K562 (cell line): ENCODE measurements at regions not wholly inside any gene's neighbourhood (a gene's known extent, or its start where the extent isn't known, plus 50 kb on each side); places are given as distances from the start of the nearest gene placed in this dataset.
"Not testable (repeated sequence)": the region's sequence is repeated elsewhere in the genome, so short reads cannot be mapped to it uniquely, and the experiment has no call there.

ENCODE experiments used
- CEBPB ChIP-seq: fragments of 450-650 bp; IDR thresholded peaks from 2 replicates; pipeline ENCODE4 v1.6.1; 2016; ENCODE audit warnings: missing genetic modification characterization, missing compliant biosample characterization
- CSDE1 ChIP-seq, 2 experiments: fragments of 450-650 bp; IDR thresholded peaks; 2 replicates each; pipeline ENCODE4 v1.6.1; 2016; ENCODE audit warnings: mild to moderate bottlenecking in 1 of 2
- MNT ChIP-seq, 2 experiments: fragments of 450-650 bp; conservative IDR thresholded peaks; 2 replicates each; pipeline ENCODE4 v1.6.1; 2017; ENCODE audit warnings: mild to moderate bottlenecking in 2 of 2, moderate library complexity in 2 of 2
- TEAD4 ChIP-seq, 2 experiments: sonication (generic) in 1 of 2; formaldehyde crosslinking in 1 of 2; IDR thresholded peaks; 2 replicates each; pipeline versions ENCODE4 v1.6.1 to v1.8.0; 2012 to 2022; ENCODE audit warnings: borderline replicate concordance in 1 of 2, inconsistent platforms in 1 of 2, low read length in 1 of 2, mild to moderate bottlenecking in 1 of 2, missing genetic modification reagents in 1 of 2
- TF ChIP-seq, protein P1 (sequence below), 2 experiments: fragments of 200-800 bp in 1 of 2; sonication (Bioruptor generic) in 1 of 2; sonication (generic) in 1 of 2; formaldehyde crosslinking in 1 of 2; IDR thresholded peaks in 1 of 2; conservative IDR thresholded peaks in 1 of 2; 2 replicates each; pipeline versions ENCODE4 v1.5.0 to v1.6.1; 2016 to 2020; ENCODE audit warnings: missing compliant biosample characterization in 1 of 2, missing genetic modification characterization in 1 of 2, missing genetic modification reagents in 1 of 2
- TF ChIP-seq, protein P2 (sequence below), 2 experiments: IDR thresholded peaks in 1 of 2; conservative IDR thresholded peaks in 1 of 2; 2 replicates each; pipeline ENCODE4 v1.6.1; 2016; ENCODE audit warnings: low read depth in 2 of 2, mild to moderate bottlenecking in 1 of 2, missing compliant biosample characterization in 1 of 2, missing genetic modification characterization in 1 of 2, moderate library complexity in 1 of 2

DNA sequence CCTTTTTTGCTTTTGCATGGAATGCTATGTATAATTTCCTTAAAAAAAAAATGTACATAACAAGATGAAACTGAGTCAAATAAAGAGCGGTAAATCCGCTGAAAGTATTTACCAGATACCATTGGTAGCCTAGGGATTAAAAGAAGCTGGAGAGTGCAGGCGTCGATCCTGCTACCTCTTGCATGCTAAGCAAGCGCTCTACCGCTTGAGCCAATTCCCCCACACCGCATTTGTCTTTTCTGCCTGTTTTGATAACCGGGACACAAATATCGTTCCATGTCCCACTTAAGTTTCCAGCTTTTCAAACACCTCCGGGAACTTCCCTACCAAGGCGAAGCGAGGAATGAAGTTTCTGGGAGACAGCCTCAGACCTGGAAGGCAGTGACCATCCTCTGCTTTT, 113.9 kb upstream of the ZNF322 start:
- TF ChIP-seq CSDE1 (IDR thresholded peaks at IDR 0.05); CEBPB (tag); MNT (conservative IDR thresholded peaks at IDR 0.05); TEAD4 (IDR thresholded peaks at IDR 0.05; ENCODE audit: low read length); TEAD4 (CRISPR knock-in tag; IDR thresholded peaks at IDR 0.05; ENCODE audit: borderline replicate concordance): not testable (repeated sequence)
- TF ChIP-seq, protein P1, sequence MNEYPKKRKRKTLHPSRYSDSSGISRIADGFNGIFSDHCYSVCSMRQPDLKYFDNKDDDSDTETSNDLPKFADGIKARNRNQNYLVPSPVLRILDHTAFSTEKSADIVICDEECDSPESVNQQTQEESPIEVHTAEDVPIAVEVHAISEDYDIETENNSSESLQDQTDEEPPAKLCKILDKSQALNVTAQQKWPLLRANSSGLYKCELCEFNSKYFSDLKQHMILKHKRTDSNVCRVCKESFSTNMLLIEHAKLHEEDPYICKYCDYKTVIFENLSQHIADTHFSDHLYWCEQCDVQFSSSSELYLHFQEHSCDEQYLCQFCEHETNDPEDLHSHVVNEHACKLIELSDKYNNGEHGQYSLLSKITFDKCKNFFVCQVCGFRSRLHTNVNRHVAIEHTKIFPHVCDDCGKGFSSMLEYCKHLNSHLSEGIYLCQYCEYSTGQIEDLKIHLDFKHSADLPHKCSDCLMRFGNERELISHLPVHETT (CRISPR knock-in tag; conservative IDR thresholded peaks at IDR 0.05 in 1 of 2, IDR thresholded peaks at IDR 0.05 in 1 of 2): not testable (repeated sequence)
- TF ChIP-seq, protein P2, sequence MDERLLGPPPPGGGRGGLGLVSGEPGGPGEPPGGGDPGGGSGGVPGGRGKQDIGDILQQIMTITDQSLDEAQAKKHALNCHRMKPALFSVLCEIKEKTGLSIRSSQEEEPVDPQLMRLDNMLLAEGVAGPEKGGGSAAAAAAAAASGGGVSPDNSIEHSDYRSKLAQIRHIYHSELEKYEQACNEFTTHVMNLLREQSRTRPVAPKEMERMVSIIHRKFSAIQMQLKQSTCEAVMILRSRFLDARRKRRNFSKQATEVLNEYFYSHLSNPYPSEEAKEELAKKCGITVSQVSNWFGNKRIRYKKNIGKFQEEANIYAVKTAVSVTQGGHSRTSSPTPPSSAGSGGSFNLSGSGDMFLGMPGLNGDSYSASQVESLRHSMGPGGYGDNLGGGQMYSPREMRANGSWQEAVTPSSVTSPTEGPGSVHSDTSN (CRISPR knock-in tag; IDR thresholded peaks at IDR 0.05; ENCODE audit: low read depth): not testable (repeated sequence)
- TF ChIP-seq, protein P2 (tag; conservative IDR thresholded peaks at IDR 0.05; ENCODE audit: low read depth): not testable (repeated sequence)
